Mesenchymal stem cell (in vitro differentiated cells and primary cell): ENCODE measurements at regions not wholly inside any gene's neighbourhood (a gene's known extent, or its start where the extent isn't known, plus 50 kb on each side); places are given as distances from the start of the nearest gene placed in this dataset.

Experiments used
- DNase-seq: peaks from one replicate; pipeline ENCODE4 v3.0.0-alpha.2; 2013
- H2AFZ ChIP-seq: one replicate; pipeline ENCODE4 v1.6.1; 2013; ENCODE audit warnings: low read depth, mild to moderate bottlenecking, control low read depth, inconsistent platforms, low read length, moderate library complexity
- H2AK5ac ChIP-seq: 2 replicates; pipeline ENCODE4 v1.6.1; 2013; ENCODE audit warnings: low read length, moderate library complexity, mild to moderate bottlenecking, inconsistent platforms; ENCODE audit not compliant: severe bottlenecking
- H2BK120ac ChIP-seq: one replicate; pipeline ENCODE4 v1.6.1; 2013; ENCODE audit warnings: low read depth, mild to moderate bottlenecking, inconsistent platforms, low read length, moderate library complexity
- H2BK12ac ChIP-seq, 2 experiments: one replicate each; pipeline ENCODE4 v1.6.1; 2013; ENCODE audit warnings: inconsistent platforms in 2 of 2, low read length in 2 of 2, mild to moderate bottlenecking in 2 of 2, moderate library complexity in 2 of 2, control low read depth in 1 of 2
- H2BK15ac ChIP-seq: one replicate; pipeline ENCODE4 v1.6.1; 2013; ENCODE audit warnings: mild to moderate bottlenecking, low read depth, inconsistent platforms; ENCODE audit not compliant: poor library complexity, severe bottlenecking
- H2BK5ac ChIP-seq: 2 replicates; pipeline ENCODE4 v1.6.1; 2013; ENCODE audit warnings: low read depth, mild to moderate bottlenecking, low read length, control low read depth, inconsistent platforms; ENCODE audit not compliant: poor library complexity, severe bottlenecking
- H3K14ac ChIP-seq, 2 experiments: one replicate each; pipeline ENCODE4 v1.6.1; 2013; ENCODE audit warnings: inconsistent platforms in 2 of 2, low read length in 2 of 2, control low read depth in 1 of 2, mild to moderate bottlenecking in 1 of 2, moderate library complexity in 1 of 2
- H3K18ac ChIP-seq, 2 experiments: one replicate each; pipeline ENCODE4 v1.6.1; 2013; ENCODE audit warnings: inconsistent platforms in 2 of 2, low read length in 2 of 2, control low read depth in 1 of 2, low read depth in 1 of 2, mild to moderate bottlenecking in 1 of 2
- H3K23ac ChIP-seq, 2 experiments: one replicate each; pipeline ENCODE4 v1.6.1; 2013; ENCODE audit warnings: inconsistent platforms in 2 of 2, low read length in 2 of 2, mild to moderate bottlenecking in 2 of 2, moderate library complexity in 2 of 2, control low read depth in 1 of 2
- H3K27ac ChIP-seq: 2 replicates; pipeline ENCODE4 v1.5.1; 2013; ENCODE audit warnings: mild to moderate bottlenecking, moderate library complexity, low read length, control low read depth, inconsistent platforms; ENCODE audit not compliant: poor library complexity, severe bottlenecking
- H3K27me3 ChIP-seq, 2 experiments: 2 replicates each; pipeline versions ENCODE4 v1.6.1 to v1.7.0; 2013; ENCODE audit warnings: low read length in 2 of 2, mild to moderate bottlenecking in 2 of 2, moderate library complexity in 2 of 2, control low read depth in 1 of 2, inconsistent platforms in 1 of 2; ENCODE audit not compliant: control insufficient read depth in 1 of 2, insufficient read depth in 1 of 2
- H3K36me3 ChIP-seq, 2 experiments: 2 replicates each; pipeline versions ENCODE4 v1.6.1 to v1.7.0; 2013; ENCODE audit warnings: low read length in 2 of 2, control low read depth in 1 of 2, inconsistent platforms in 1 of 2, low read depth in 1 of 2, mild to moderate bottlenecking in 1 of 2; ENCODE audit not compliant: insufficient read depth in 2 of 2, control insufficient read depth in 1 of 2
- H3K4ac ChIP-seq, 2 experiments: one replicate each; pipeline ENCODE4 v1.6.1; 2013; ENCODE audit warnings: inconsistent platforms in 2 of 2, low read length in 2 of 2, mild to moderate bottlenecking in 2 of 2, moderate library complexity in 2 of 2, control low read depth in 1 of 2, low read depth in 1 of 2
- H3K4me1 ChIP-seq: 2 replicates; pipeline ENCODE4 v1.6.1; 2013; ENCODE audit warnings: low read depth, low read length, control low read depth; ENCODE audit not compliant: control insufficient read depth, insufficient read depth
- H3K4me2 ChIP-seq: 2 replicates; pipeline ENCODE4 v1.6.1; 2013; ENCODE audit warnings: low read length, mild to moderate bottlenecking, inconsistent platforms; ENCODE audit not compliant: poor library complexity, severe bottlenecking
- H3K4me3 ChIP-seq, 2 experiments: 2 replicates each; pipeline versions ENCODE4 v1.5.1 to v1.7.0; 2013; ENCODE audit warnings: low read length in 2 of 2, mild to moderate bottlenecking in 2 of 2, control low read depth in 1 of 2, low read depth in 1 of 2; ENCODE audit not compliant: insufficient read depth in 1 of 2
- H3K79me1 ChIP-seq: replicated peaks from 2 replicates; pipeline ENCODE4 v1.6.1; 2013; ENCODE audit warnings: mild to moderate bottlenecking, control low read depth, low read length, inconsistent platforms; ENCODE audit not compliant: poor library complexity, severe bottlenecking
- H3K9ac ChIP-seq: 2 replicates; pipeline ENCODE4 v1.7.0; 2013; ENCODE audit warnings: mild to moderate bottlenecking, low read length, moderate library complexity
- H3K9me3 ChIP-seq: 2 replicates; pipeline ENCODE4 v1.7.0; 2013; ENCODE audit warnings: mild to moderate bottlenecking, low read length; ENCODE audit not compliant: control insufficient read depth
- H4K8ac ChIP-seq: one replicate; pipeline ENCODE4 v1.6.1; 2013; ENCODE audit warnings: inconsistent platforms, mild to moderate bottlenecking, low read length, moderate library complexity
- H4K91ac ChIP-seq: one replicate; pipeline ENCODE4 v1.6.1; 2013; ENCODE audit warnings: mild to moderate bottlenecking, low read length, inconsistent platforms
- WGBS: methylation state at CpG from one replicate; pipeline ENCODE4 v1.1.7; 2013; ENCODE audit warnings: mixed read lengths; 5-methylcytosine and 5-hydroxymethylcytosine counted together

DNA sequence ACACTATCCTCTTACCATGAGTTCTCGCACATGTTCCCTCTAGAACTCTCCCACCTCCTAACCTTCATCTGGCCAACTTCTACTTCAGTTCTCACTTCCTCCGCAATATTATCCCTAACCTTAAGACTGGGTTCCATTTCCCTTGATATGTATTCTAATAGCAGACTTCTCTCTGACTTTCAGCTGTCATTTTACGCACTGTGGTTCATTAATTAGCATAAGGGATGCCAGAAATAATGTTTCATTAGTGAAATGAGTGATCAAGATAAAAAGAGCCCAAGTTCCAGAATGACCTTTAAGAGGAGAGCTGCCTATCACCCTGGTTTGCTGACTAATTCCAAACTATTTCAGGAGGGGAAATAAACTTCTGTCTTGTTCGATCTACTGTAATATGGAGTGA, 108.6 kb upstream of the CCDC150 start:
- Histone ChIP-seq H2AFZ (no peak overlapping the region), H2AK5ac (no peak overlapping the region), H3K23ac (no peak overlapping the region), H3K79me1 (peaks cover 2% of the 10 kb centered on the region), H3K4me1 (no peaks in the 10 kb centered on the region), H2BK12ac (no peak overlapping the region), H3K27ac (no peak overlapping the region), H4K91ac (no peak overlapping the region), H3K18ac (no peak overlapping the region), H3K36me3 (no peaks in the 10 kb centered on the region), H3K4me2 (no peak overlapping the region), H3K14ac (no peak overlapping the region), H3K4ac (no peak overlapping the region), H2BK5ac (no peak overlapping the region), H3K9me3 (no peaks in the 10 kb centered on the region), H4K8ac (no peak overlapping the region), H3K9ac (no peak overlapping the region), H3K4me3 (no peak overlapping the region), H3K27me3 (no peaks in the 10 kb centered on the region), H2BK120ac (no peak overlapping the region), H2BK15ac (no peak overlapping the region)
- no peak for DNase-seq
- whole genome bisulfite sequencing = 92% methylated on average over 3 of the region's 4 CpGs

DNA sequence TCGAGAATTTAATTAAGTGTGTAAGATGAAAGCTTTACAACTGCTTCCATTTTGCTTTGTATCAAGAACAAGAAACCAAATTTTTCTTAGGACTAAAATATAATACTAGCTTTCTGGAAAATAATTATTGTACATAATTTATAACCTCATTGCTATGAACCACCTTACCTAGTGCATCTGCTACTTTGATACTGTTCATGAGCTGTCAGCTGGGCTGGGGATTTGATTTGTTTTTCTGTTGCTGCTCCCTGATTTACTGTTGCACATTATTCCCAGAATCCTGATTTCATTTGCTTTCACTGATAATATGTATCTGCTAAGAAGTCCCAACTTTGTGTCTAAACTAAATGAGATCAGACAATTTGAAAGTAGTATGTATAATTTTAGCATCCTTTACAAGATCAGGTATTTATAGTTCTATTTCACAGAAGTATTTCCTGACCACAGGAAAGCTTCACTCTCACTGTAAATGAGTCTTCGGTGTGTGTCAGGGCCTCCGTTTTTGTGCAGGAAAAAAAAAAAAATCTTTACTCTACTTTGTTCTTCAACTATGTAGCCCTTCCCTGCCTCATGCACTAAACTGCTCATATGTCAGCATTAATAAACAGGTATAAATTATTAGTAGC, 105.6 kb upstream of the CCDC150 start:
- Histone ChIP-seq H3K36me3 (no peaks in the 10 kb centered on the region), H3K27ac (no peak overlapping the region), H3K9ac (no peak overlapping the region), H3K4me1 (no peaks in the 10 kb centered on the region), H2BK120ac (no peak overlapping the region), H2AFZ (no peak overlapping the region), H3K79me1 (peaks cover 3% of the 10 kb centered on the region), H3K4me3 (no peak overlapping the region), H2AK5ac (no peak overlapping the region), H3K23ac (no peak overlapping the region), H4K91ac (no peak overlapping the region), H2BK15ac (no peak overlapping the region), H3K27me3 (peaks cover 0 to 4% of the 10 kb centered on the region in 2 experiments), H2BK12ac (no peak overlapping the region), H3K18ac (no peak overlapping the region), H3K14ac (no peak overlapping the region), H2BK5ac (no peak overlapping the region), H4K8ac (no peak overlapping the region), H3K4me2 (no peak overlapping the region), H3K4ac (no peak overlapping the region), H3K9me3 (no peaks in the 10 kb centered on the region)
- DNase-seq = no peak
- WGBS = 80% methylated on average over 2 of the region's 3 CpGs

DNA sequence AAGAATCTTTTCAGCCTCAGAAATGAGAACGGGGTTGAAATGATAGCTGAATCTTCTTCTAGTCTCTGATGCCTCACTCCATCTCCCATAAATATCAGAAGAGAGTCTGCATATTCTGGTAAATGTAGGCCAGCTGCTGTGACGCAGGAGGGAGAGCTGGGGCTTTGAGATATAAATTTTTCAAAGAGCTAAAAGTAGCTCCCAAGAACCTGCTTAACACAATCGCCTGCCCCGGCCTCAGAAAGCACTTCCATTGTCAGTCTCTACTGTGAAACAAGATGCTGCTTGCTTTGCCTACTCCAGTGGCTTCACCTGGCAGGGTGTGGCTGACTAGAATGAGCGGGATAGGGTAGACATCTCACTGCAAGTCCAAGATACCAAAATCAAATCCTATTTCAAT, 105.0 kb upstream of the CCDC150 start:
- no peak overlapping the region for H4K8ac ChIP-seq
- no peak overlapping the region for H2BK15ac ChIP-seq
- no peak overlapping the region for H3K9ac ChIP-seq
- no peak overlapping the region for H3K4ac ChIP-seq
- no peak overlapping the region for H2BK5ac ChIP-seq
- H3K79me1 ChIP-seq = peaks cover 2% of the 10 kb centered on the region
- H2AK5ac ChIP-seq = no peak overlapping the region
- no peak overlapping the region for H3K18ac ChIP-seq
- no peak overlapping the region for H2BK12ac ChIP-seq
- H3K36me3 ChIP-seq = no peaks in the 10 kb centered on the region
- whole genome bisulfite sequencing = 72% methylated on average over 4 of the region's 5 CpGs
- peaks cover 0 to 4% of the 10 kb centered on the region in 2 experiments for H3K27me3 ChIP-seq
- no peak overlapping the region for H2BK120ac ChIP-seq
- no peak for DNase-seq
- H2AFZ ChIP-seq = no peak overlapping the region
- H3K4me1 ChIP-seq = no peaks in the 10 kb centered on the region
- H3K4me3 ChIP-seq = no peak overlapping the region
- no peak overlapping the region for H3K27ac ChIP-seq
- no peak overlapping the region for H4K91ac ChIP-seq
- H3K23ac ChIP-seq = no peak overlapping the region
- H3K4me2 ChIP-seq = no peak overlapping the region
- no peak overlapping the region for H3K14ac ChIP-seq
- H3K9me3 ChIP-seq = no peaks in the 10 kb centered on the region

DNA sequence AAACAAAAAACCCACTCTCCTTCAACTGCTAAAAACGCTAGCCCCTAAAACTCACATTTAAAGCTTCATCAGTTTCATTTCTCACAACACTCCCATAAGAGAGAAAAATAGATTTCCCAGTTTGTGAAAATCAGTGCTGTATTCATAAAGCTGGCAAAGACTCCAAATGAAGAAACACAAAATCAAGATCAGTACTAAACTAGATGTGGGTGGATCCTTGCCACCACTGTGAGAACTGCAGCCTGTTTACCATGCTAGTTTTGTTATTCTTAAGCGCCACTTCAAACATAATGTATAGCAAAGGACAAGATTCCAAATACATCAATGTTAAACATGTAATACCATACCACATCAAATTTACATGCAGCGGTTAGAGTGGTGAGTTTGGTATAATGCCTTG, 104.5 kb upstream of the CCDC150 start:
- no peak overlapping the region for H3K18ac ChIP-seq
- H3K27ac ChIP-seq = no peak overlapping the region
- no peak overlapping the region for H2BK12ac ChIP-seq
- DNase-seq = no peak
- no peaks in the 10 kb centered on the region for H3K36me3 ChIP-seq
- H3K27me3 ChIP-seq = peaks cover 0 to 4% of the 10 kb centered on the region in 2 experiments
- H2AK5ac ChIP-seq = no peak overlapping the region
- no peak overlapping the region for H4K8ac ChIP-seq
- H3K9ac ChIP-seq = no peak overlapping the region
- H3K23ac ChIP-seq = no peak overlapping the region
- H2AFZ ChIP-seq = no peak overlapping the region
- WGBS = 100% methylated on average over 2 of the region's 3 CpGs
- no peaks in the 10 kb centered on the region for H3K9me3 ChIP-seq
- peaks cover 1% of the 10 kb centered on the region for H3K79me1 ChIP-seq
- no peak overlapping the region for H3K4ac ChIP-seq
- no peak overlapping the region for H3K4me2 ChIP-seq
- H3K4me1 ChIP-seq = no peaks in the 10 kb centered on the region
- no peak overlapping the region for H4K91ac ChIP-seq
- no peak overlapping the region for H3K4me3 ChIP-seq
- H2BK120ac ChIP-seq = no peak overlapping the region
- H3K14ac ChIP-seq = no peak overlapping the region
- no peak overlapping the region for H2BK5ac ChIP-seq
- no peak overlapping the region for H2BK15ac ChIP-seq
